SH-SY5Y (cell line): ENCODE measurements at regions not wholly inside any gene's neighbourhood (a gene's known extent, or its start where the extent isn't known, plus 50 kb on each side); places are given as distances from the start of the nearest gene placed in this dataset.

Source experiments
- GATA2 ChIP-seq: IDR thresholded peaks from 2 replicates; pipeline ENCODE4 v1.6.1; 2011; ENCODE audit warnings: mild to moderate bottlenecking, low read depth, low read length
- GATA3 ChIP-seq: IDR thresholded peaks from 2 replicates; pipeline ENCODE4 v1.6.1; 2011; ENCODE audit warnings: low read depth, mild to moderate bottlenecking, low read length, moderate library complexity

- TF ChIP-seq GATA2 (no peak), GATA3 (no peak)
Observed at GRCh38 chr20:57810511-57811373, 100.9 kb upstream of the PMEPA1 start.
